Activated CD4-positive, alpha-beta T cell treated with anti-CD3 and anti-CD28 coated beads, Interleukin-2, amount 10 ng/mL, durations not matched to agents 7 days and 5 days (primary cell): ENCODE measurements at regions not wholly inside any gene's neighbourhood (a gene's known extent, or its start where the extent isn't known, plus 50 kb on each side); places are given as distances from the start of the nearest gene placed in this dataset.

Source experiments
- CTCF ChIA-PET: fragments of 350-600 bp; sonication (Branson Sonifier 250); formaldehyde crosslinking; loops from one replicate; lab custom pipeline; 2021; ENCODE audit warnings: antibody characterized with exemption; lab: Charles Lee
- POLR2A ChIA-PET: fragments of 350-600 bp; sonication (Branson Sonifier 250); formaldehyde crosslinking; loops from one replicate; lab custom pipeline; 2021; ENCODE audit warnings: antibody characterized with exemption; lab: Charles Lee
- DNase-seq: peaks from one replicate; pipeline ENCODE4 v3.0.0-alpha.2; 2020
- H3K27ac Mint-ChIP-seq: one replicate; pipeline ENCODE4 v1.8.0; 2021; ENCODE audit warnings: mild to moderate bottlenecking, moderate library complexity, mixed read lengths
- H3K27me3 Mint-ChIP-seq: one replicate; pipeline ENCODE4 v1.8.0; 2021; ENCODE audit warnings: mixed read lengths
- H3K36me3 Mint-ChIP-seq: one replicate; pipeline ENCODE4 v1.8.0; 2021; ENCODE audit warnings: low read depth, mixed read lengths
- H3K4me1 Mint-ChIP-seq: one replicate; pipeline ENCODE4 v1.8.0; 2021; ENCODE audit warnings: mixed read lengths
- H3K4me3 Mint-ChIP-seq: one replicate; pipeline ENCODE4 v1.8.0; 2021; ENCODE audit warnings: mild to moderate bottlenecking, moderate library complexity, mixed read lengths
- H3K9me3 Mint-ChIP-seq: one replicate; pipeline ENCODE4 v1.8.0; 2021; ENCODE audit warnings: mixed read lengths

DNA sequence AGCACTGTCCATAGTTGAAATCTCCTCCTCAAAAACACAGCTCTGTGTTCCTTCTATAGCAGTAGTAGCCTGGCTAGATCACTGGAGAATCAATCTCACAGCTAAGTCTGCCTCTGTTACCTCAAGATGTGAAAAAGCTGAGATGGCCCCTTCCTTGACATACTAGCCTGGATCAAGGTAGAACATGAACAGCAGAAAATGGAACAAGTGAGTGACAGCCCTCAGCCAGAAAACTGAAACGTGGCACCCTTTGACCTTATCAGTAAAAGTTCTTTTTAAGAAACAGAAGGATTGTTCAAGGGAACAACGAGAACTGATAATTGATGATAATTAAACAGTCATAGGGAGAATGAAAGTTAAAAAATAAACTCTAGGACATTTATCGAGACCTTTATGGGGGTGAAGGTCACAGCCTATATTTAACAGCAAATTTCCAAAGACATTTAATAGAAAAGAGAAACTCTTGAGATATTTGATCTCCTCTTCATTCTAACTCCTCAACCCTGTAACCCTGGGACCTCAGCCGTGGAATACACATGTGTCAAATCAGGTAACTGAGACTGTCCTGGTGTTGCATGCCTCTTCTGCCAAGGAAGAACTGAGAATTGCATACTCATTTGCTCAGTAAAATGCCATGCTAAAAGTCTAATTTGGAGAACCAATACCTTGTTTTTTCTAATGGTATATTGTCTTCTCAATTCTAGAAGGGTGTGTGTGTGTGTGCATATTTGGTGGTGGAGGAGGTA lies 258.0 kb upstream of the ATP2B1 start:
- CTCF ChIA-PET = interaction anchor here (0.7 kb wide), 1 partner anchor 12 kb away, joined by 3 read pairs; no protein-coding TSS in a partner anchor
- POLR2A ChIA-PET = no interaction called here
- no peaks in the 10 kb centered on the region for H3K9me3 Mint-ChIP-seq

GRCh38 chr12:89965993-89966392 lies 257.4 kb upstream of the ATP2B1 start:
- DNase-seq = no peak
- ChIA-PET POLR2A (no interaction called here), CTCF (no interaction called here)
- no peaks in the 10 kb centered on the region for H3K4me1 Mint-ChIP-seq
- H3K36me3 Mint-ChIP-seq = no peaks in the 10 kb centered on the region
- no peaks in the 10 kb centered on the region for H3K27me3 Mint-ChIP-seq
- H3K4me3 Mint-ChIP-seq = no peak overlapping the region
- H3K27ac Mint-ChIP-seq = no peak overlapping the region
- no peaks in the 10 kb centered on the region for H3K9me3 Mint-ChIP-seq

More for the DNA sequence above, 258.0 kb upstream of the ATP2B1 start:
- no peaks in the 10 kb centered on the region for H3K4me1 Mint-ChIP-seq
- DNase-seq = no peak
- H3K27me3 Mint-ChIP-seq = no peaks in the 10 kb centered on the region
- H3K4me3 Mint-ChIP-seq = no peak overlapping the region
- H3K27ac Mint-ChIP-seq = no peak overlapping the region
- H3K36me3 Mint-ChIP-seq = no peaks in the 10 kb centered on the region

DNA sequence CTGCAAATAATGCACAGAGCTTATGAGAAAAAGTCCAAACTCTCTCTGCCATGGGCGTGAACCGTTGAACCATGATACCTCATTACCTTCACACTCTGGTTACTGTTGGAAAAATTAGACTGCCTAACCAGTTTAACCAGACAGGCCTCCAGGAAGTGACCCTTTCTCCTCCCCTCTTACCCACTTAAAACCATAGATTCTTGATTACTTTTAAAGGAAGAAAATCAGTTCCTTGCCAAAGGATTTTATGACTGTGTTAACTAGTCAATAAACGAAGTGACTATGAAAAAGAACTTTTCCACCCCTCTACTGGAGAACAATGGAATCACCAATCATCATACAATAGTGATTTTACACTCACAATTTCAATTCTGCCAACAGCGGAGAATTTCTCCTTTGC lies 254.0 kb upstream of the ATP2B1 start:
- ChIA-PET CTCF (no interaction called here), POLR2A (no interaction called here)
- no peaks in the 10 kb centered on the region for H3K27me3 Mint-ChIP-seq
- H3K4me3 Mint-ChIP-seq = no peak overlapping the region
- no peaks in the 10 kb centered on the region for H3K4me1 Mint-ChIP-seq
- H3K27ac Mint-ChIP-seq = no peak overlapping the region
- DNase-seq = no peak
- no peaks in the 10 kb centered on the region for H3K9me3 Mint-ChIP-seq
- H3K36me3 Mint-ChIP-seq = no peaks in the 10 kb centered on the region

DNA sequence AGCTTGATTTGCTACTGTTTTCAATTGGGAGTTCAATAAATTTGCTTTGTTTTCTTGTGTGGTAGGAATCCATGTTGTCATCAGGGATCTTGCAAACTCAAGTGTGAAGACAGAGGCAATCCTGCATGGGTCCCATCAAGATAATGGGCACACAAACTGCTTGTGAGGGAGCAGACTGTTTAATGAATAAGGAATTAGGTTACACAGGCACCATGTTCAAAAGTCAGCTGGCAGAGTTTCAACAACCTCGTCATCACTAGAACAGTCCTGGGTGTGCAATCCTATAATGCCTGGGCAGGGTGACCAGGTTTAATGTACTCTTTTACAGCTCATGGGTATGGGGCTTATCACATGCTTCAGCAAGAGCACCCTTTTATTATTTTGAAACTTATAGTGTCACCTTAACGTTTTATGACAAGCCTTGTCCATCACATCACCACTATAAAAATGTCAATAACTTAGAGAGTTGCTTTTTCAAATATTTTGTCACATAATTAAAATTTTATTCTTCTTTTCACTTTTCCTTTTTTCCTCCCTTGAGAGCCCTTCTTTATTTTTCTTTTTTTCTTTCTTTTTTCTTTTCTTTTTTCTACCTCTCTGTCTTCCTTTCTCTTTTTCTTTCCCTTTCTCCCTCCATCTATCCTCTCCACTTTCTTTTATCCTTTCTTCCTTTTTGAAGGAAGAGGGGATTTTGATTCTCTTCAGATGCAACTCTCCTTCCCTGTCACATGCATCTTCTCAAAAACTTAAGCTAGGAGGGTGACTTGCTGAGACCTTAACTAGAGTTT lies 252.2 kb upstream of the ATP2B1 start:
- Mint-ChIP-seq H3K36me3 (no peaks in the 10 kb centered on the region), H3K9me3 (no peaks in the 10 kb centered on the region), H3K27me3 (no peaks in the 10 kb centered on the region), H3K4me1 (no peaks in the 10 kb centered on the region), H3K4me3 (no peak overlapping the region), H3K27ac (no peak overlapping the region)
- no peak for DNase-seq
- ChIA-PET CTCF (no interaction called here), POLR2A (no interaction called here)

- no peak overlapping the region for H3K4me3 Mint-ChIP-seq
- H3K36me3 Mint-ChIP-seq = no peaks in the 10 kb centered on the region
- H3K27ac Mint-ChIP-seq = no peak overlapping the region
- CTCF ChIA-PET = interaction anchor here (1.0 kb wide), 1 partner anchor 9 kb away, joined by 6 read pairs; no protein-coding TSS in a partner anchor
- POLR2A ChIA-PET = interaction anchor here (0.6 to 0.7 kb wide), 2 partner anchors 31 to 42 kb away, joined by 3 to 8 read pairs; no protein-coding TSS in a partner anchor
- H3K9me3 Mint-ChIP-seq = no peaks in the 10 kb centered on the region
- no peaks in the 10 kb centered on the region for H3K4me1 Mint-ChIP-seq
- no peaks in the 10 kb centered on the region for H3K27me3 Mint-ChIP-seq
- DNase-seq = no peak
Measured at GRCh38 chr12:89960011-89960507, 251.4 kb upstream of the ATP2B1 start.

GRCh38 chr12:89959179-89959578 lies 250.5 kb upstream of the ATP2B1 start:
- no peaks in the 10 kb centered on the region for H3K4me1 Mint-ChIP-seq
- DNase-seq = no peak
- H3K27me3 Mint-ChIP-seq = no peaks in the 10 kb centered on the region
- H3K4me3 Mint-ChIP-seq = no peak overlapping the region
- ChIA-PET POLR2A (interaction anchor here (0.6 to 0.7 kb wide), 2 partner anchors 30 to 41 kb away, joined by 3 to 8 read pairs; no protein-coding TSS in a partner anchor), CTCF (no interaction called here)
- no peaks in the 10 kb centered on the region for H3K9me3 Mint-ChIP-seq
- H3K36me3 Mint-ChIP-seq = no peaks in the 10 kb centered on the region
- H3K27ac Mint-ChIP-seq = no peak overlapping the region

- Mint-ChIP-seq H3K36me3 (no peaks in the 10 kb centered on the region), H3K27me3 (no peaks in the 10 kb centered on the region), H3K27ac (no peak overlapping the region), H3K4me3 (no peak overlapping the region), H3K9me3 (no peaks in the 10 kb centered on the region), H3K4me1 (peaks cover 12% of the 10 kb centered on the region)
- ChIA-PET POLR2A (no interaction called here), CTCF (no interaction called here)
- DNase-seq = no peak
Measured at GRCh38 chr12:89954259-89954658, 245.6 kb upstream of the ATP2B1 start.

- Mint-ChIP-seq H3K9me3 (no peaks in the 10 kb centered on the region), H3K27me3 (no peaks in the 10 kb centered on the region), H3K36me3 (no peaks in the 10 kb centered on the region), H3K27ac (no peak overlapping the region), H3K4me1 (peaks cover 15% of the 10 kb centered on the region), H3K4me3 (no peak overlapping the region)
- ChIA-PET CTCF (interaction anchor here (2.0 kb wide), 1 partner anchor 8 kb away, joined by 6 read pairs; no protein-coding TSS in a partner anchor), POLR2A (no interaction called here)
- no peak for DNase-seq
Measured at GRCh38 chr12:89951694-89952060, 243.0 kb upstream of the ATP2B1 start.

DNA sequence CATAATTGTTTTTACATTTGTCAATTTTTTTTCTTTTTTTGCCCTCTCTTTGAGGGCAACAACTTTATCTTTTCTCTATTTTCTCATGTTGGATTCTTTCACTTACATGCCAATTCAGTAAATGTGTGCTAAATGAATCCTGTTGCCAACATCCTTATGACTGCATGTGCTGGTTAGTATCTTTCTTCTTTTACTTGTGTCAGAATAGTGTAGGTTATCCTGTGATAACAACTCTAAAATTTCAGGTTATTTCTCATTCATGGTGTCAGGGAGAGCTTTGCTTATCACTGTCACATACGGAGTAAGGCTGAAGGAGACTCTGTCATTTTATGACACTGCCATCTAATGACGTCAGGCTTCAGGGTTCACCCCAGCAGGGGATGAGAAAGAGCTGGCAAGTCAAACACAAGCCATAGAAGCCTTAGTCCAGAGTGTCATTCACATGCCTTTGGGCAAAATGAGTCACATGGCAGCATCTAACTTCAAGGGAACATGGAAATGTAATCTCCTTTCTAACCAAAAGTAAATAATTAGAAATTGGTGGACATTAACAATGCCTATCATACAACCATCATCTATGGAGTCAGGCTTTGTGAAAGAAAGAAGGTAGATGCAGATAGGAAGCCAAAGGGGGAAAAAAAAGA lies 242.5 kb upstream of the ATP2B1 start:
- POLR2A ChIA-PET = no interaction called here
- Mint-ChIP-seq H3K27ac (no peak overlapping the region), H3K9me3 (no peaks in the 10 kb centered on the region), H3K27me3 (no peaks in the 10 kb centered on the region), H3K4me3 (no peak overlapping the region), H3K36me3 (no peaks in the 10 kb centered on the region), H3K4me1 (peaks cover 15% of the 10 kb centered on the region)
- DNase-seq = no peak
- CTCF ChIA-PET = interaction anchor here (0.9 to 2.0 kb wide), 3 partner anchors 9 to 87 kb away, joined by 3 to 6 read pairs (median 3); no protein-coding TSS in a partner anchor

GRCh38 chr12:89950421-89950820 lies 241.8 kb upstream of the ATP2B1 start:
- ChIA-PET POLR2A (no interaction called here), CTCF (interaction anchor here (0.9 to 2.0 kb wide), 3 partner anchors 9 to 87 kb away, joined by 3 to 6 read pairs (median 3); no protein-coding TSS in a partner anchor)
- H3K36me3 Mint-ChIP-seq = no peaks in the 10 kb centered on the region
- DNase-seq = no peak
- no peak overlapping the region for H3K27ac Mint-ChIP-seq
- no peak overlapping the region for H3K4me3 Mint-ChIP-seq
- H3K27me3 Mint-ChIP-seq = no peaks in the 10 kb centered on the region
- peaks cover 15% of the 10 kb centered on the region for H3K4me1 Mint-ChIP-seq
- no peaks in the 10 kb centered on the region for H3K9me3 Mint-ChIP-seq

GRCh38 chr12:89949457-89950195 lies 241.0 kb upstream of the ATP2B1 start:
- no peak overlapping the region for H3K27ac Mint-ChIP-seq
- POLR2A ChIA-PET = no interaction called here

More at GRCh38 chr12:89949457-89950195, 241.0 kb upstream of the ATP2B1 start:
- CTCF ChIA-PET = interaction anchor here (0.6 to 2.0 kb wide), 5 partner anchors 10 to 94 kb away, joined by 3 to 6 read pairs (median 3); no protein-coding TSS in a partner anchor
- H3K36me3 Mint-ChIP-seq = no peaks in the 10 kb centered on the region
- H3K4me3 Mint-ChIP-seq = no peak overlapping the region
- no peaks in the 10 kb centered on the region for H3K27me3 Mint-ChIP-seq
- peaks cover 15% of the 10 kb centered on the region for H3K4me1 Mint-ChIP-seq
- no peaks in the 10 kb centered on the region for H3K9me3 Mint-ChIP-seq
- DNase-seq = peak; percentile 64
